Brain pericyte (primary cell): ENCODE measurements at regions not wholly inside any gene's neighbourhood (a gene's known extent, or its start where the extent isn't known, plus 50 kb on each side); places are given as distances from the start of the nearest gene placed in this dataset.
A peak's percentile ranks its signal among the peaks of the same experiment; 100 is the strongest.
"Not testable (repeated sequence)": the region's sequence is repeated elsewhere in the genome, so short reads cannot be mapped to it uniquely, and the experiment has no call there.

Experiments used
- DNase-seq: peaks from one replicate; pipeline ENCODE4 v3.0.0-alpha.2; 2012; ENCODE audit warnings: low read depth, low spot score

GRCh38 chr2:82340578-82341053 lies 2036.1 kb upstream of the LRRTM1 start:
- peak; percentile 33 for DNase-seq

GRCh38 chr2:82339805-82340204 lies 2035.3 kb upstream of the LRRTM1 start:
- no peak for DNase-seq

- DNase-seq: no peak
Measured at GRCh38 chr2:82333697-82334096, 2029.1 kb upstream of the LRRTM1 start.

- no peak for DNase-seq
Measured at GRCh38 chr2:82330155-82330554, 2025.6 kb upstream of the LRRTM1 start.

- DNase-seq: not testable (repeated sequence)
Measured at GRCh38 chr2:82326180-82326767, 2021.7 kb upstream of the LRRTM1 start.

- no peak for DNase-seq
Measured at GRCh38 chr2:82320296-82320695, 2015.7 kb upstream of the LRRTM1 start.

GRCh38 chr2:82317012-82317411 lies 2012.5 kb upstream of the LRRTM1 start:
- DNase-seq: no peak

GRCh38 chr2:82316586-82316985 lies 2012.0 kb upstream of the LRRTM1 start:
- DNase-seq: no peak

- DNase-seq: no peak
Measured at GRCh38 chr2:82314836-82315472, 2010.4 kb upstream of the LRRTM1 start.

GRCh38 chr2:82307511-82307910 lies 2003.0 kb upstream of the LRRTM1 start:
- no peak for DNase-seq

- no peak for DNase-seq
Measured at GRCh38 chr2:82301506-82301905, 1997.0 kb upstream of the LRRTM1 start.

GRCh38 chr2:82289446-82289845 lies 1984.9 kb upstream of the LRRTM1 start:
- DNase-seq: no peak

GRCh38 chr2:82283075-82283474 lies 1978.5 kb upstream of the LRRTM1 start:
- no peak for DNase-seq

- DNase-seq: no peak
Measured at GRCh38 chr2:82282111-82282882, 1977.7 kb upstream of the LRRTM1 start.

GRCh38 chr2:82279367-82279766 lies 1974.8 kb upstream of the LRRTM1 start:
- DNase-seq: no peak

GRCh38 chr2:82278416-82278815 lies 1973.9 kb upstream of the LRRTM1 start:
- no peak for DNase-seq

GRCh38 chr2:82275599-82275998 lies 1971.0 kb upstream of the LRRTM1 start:
- no peak for DNase-seq

- no peak for DNase-seq
Measured at GRCh38 chr2:82268446-82268845, 1963.9 kb upstream of the LRRTM1 start.

- DNase-seq: no peak
Measured at GRCh38 chr2:82260521-82260920, 1956.0 kb upstream of the LRRTM1 start.

- DNase-seq: no peak
Measured at GRCh38 chr2:82259551-82259950, 1955.0 kb upstream of the LRRTM1 start.

GRCh38 chr2:82257796-82258555 lies 1953.4 kb upstream of the LRRTM1 start:
- DNase-seq: no peak
